Endothelial cell of umbilical vein (primary cell): ENCODE measurements at regions not wholly inside any gene's neighbourhood (a gene's known extent, or its start where the extent isn't known, plus 50 kb on each side); places are given as distances from the start of the nearest gene placed in this dataset.

Experiments used
- BruUV-seq: library from RNA; stranded (reverse); fragments of 400-500 nt; replicated peaks from 2 replicates; lab custom pipeline; 2021; lab: Mats Ljungman, UMichigan
- CTCF ChIA-PET: fragments of 300-600, 350-600 bp; sonication (Branson Sonifier 250); formaldehyde crosslinking; loops from one replicate; lab custom pipeline; 2021; ENCODE audit warnings: antibody characterized with exemption, inconsistent platforms; lab: Charles Lee
- POLR2A ChIA-PET: fragments of 300-600, 350-600 bp; sonication (Branson Sonifier 250); formaldehyde crosslinking; loops from one replicate; lab custom pipeline; 2021; ENCODE audit warnings: antibody characterized with exemption, inconsistent platforms; lab: Charles Lee
- DNase-seq: peaks from one replicate; pipeline ENCODE4 v3.0.0-alpha.2; 2011; ENCODE audit warnings: low read depth, low spot score
- FAIRE-seq: peaks from 2 replicates; lab custom pipeline; 2011; peaks lifted over from hg19 to GRCh38; lab: Jason Lieb, UNC
- H2AFZ ChIP-seq: 2 replicates; pipeline ENCODE4 v1.6.0; 2012; ENCODE audit warnings: low read depth, low read length, control low read depth, inconsistent platforms
- H3K27ac ChIP-seq: 2 replicates; pipeline ENCODE4 v1.5.1; 2011; ENCODE audit warnings: low read depth, mild to moderate bottlenecking, control low read depth, low read length, moderate library complexity; ENCODE audit not compliant: insufficient read depth
- H3K27me3 ChIP-seq, 2 experiments: 2 replicates each; pipeline versions ENCODE4 v1.6.0 to v1.6.1; 2011; ENCODE audit warnings: low read length in 2 of 2, mixed read lengths in 1 of 2; ENCODE audit not compliant: control insufficient read depth in 2 of 2, insufficient read depth in 2 of 2
- H3K36me3 ChIP-seq, 2 experiments: 2 replicates in 1 of 2; 3 replicates in 1 of 2; pipeline ENCODE4 v1.5.1; 2011; ENCODE audit warnings: low read length in 2 of 2, mild to moderate bottlenecking in 1 of 2, moderate library complexity in 1 of 2; ENCODE audit not compliant: control insufficient read depth in 2 of 2, insufficient read depth in 2 of 2; ENCODE audit errors: extremely low read depth in 1 of 2
- H3K4me1 ChIP-seq: 3 replicates; pipeline ENCODE4 v1.5.1; 2011; ENCODE audit warnings: mild to moderate bottlenecking, low read length; ENCODE audit not compliant: control insufficient read depth, insufficient read depth; ENCODE audit errors: extremely low read depth
- H3K4me2 ChIP-seq: 2 replicates; pipeline ENCODE4 v1.6.1; 2011; ENCODE audit warnings: low read length, control low read depth, mixed read lengths; ENCODE audit not compliant: insufficient read depth
- H3K4me3 ChIP-seq, 3 experiments: fragments of 200-600 bp in 1 of 3; sonication (generic), shearing (Covaris generic) in 1 of 3; replicated peaks in 1 of 3; 2 replicates each; pipeline ENCODE4 v1.5.1; 2011 to 2016; ENCODE audit warnings: control low read depth in 3 of 3, low read length in 3 of 3, mild to moderate bottlenecking in 2 of 3, inconsistent platforms in 1 of 3, low read depth in 1 of 3, moderate library complexity in 1 of 3; ENCODE audit not compliant: insufficient read depth in 1 of 3
- H3K79me2 ChIP-seq: 2 replicates; pipeline ENCODE4 v1.6.0; 2012; ENCODE audit warnings: low read length, inconsistent platforms; ENCODE audit not compliant: control insufficient read depth, insufficient read depth
- H3K9ac ChIP-seq: replicated peaks from 2 replicates; pipeline ENCODE3; 2011; ENCODE audit warnings: low read length, control low read depth; ENCODE audit not compliant: insufficient read depth; ENCODE audit errors: extremely low read depth
- H3K9me1 ChIP-seq: replicated peaks from 3 replicates; pipeline ENCODE4 v1.6.0; 2011; ENCODE audit warnings: mild to moderate bottlenecking, low read length; ENCODE audit not compliant: control insufficient read depth, insufficient read depth; ENCODE audit errors: extremely low read depth
- H3K9me3 ChIP-seq: replicated peaks from 2 replicates; pipeline ENCODE4 v1.5.1; 2012; ENCODE audit warnings: low read length, inconsistent platforms; ENCODE audit not compliant: control insufficient read depth, insufficient read depth
- H4K20me1 ChIP-seq: replicated peaks from 2 replicates; pipeline ENCODE3; 2011; ENCODE audit warnings: mild to moderate bottlenecking, low read length; ENCODE audit not compliant: control insufficient read depth, insufficient read depth; ENCODE audit errors: extremely low read depth
- EZH2 ChIP-seq: IDR thresholded peaks from 2 replicates; pipeline ENCODE4 v1.6.1; 2012; ENCODE audit warnings: borderline replicate concordance, low read depth, mild to moderate bottlenecking, moderate library complexity, low read length, inconsistent platforms; ENCODE audit not compliant: severe bottlenecking
- FOS ChIP-seq: IDR thresholded peaks from 2 replicates; pipeline ENCODE4 v1.6.1; 2011; ENCODE audit warnings: mild to moderate bottlenecking, low read length, moderate library complexity, borderline replicate concordance; ENCODE audit not compliant: insufficient read depth
- GATA2 ChIP-seq: IDR thresholded peaks from 2 replicates; pipeline ENCODE4 v1.7.0; 2011; ENCODE audit warnings: low read depth, mild to moderate bottlenecking, moderate library complexity, mixed read lengths, low read length; ENCODE audit not compliant: insufficient read length, insufficient read depth
- JUN ChIP-seq: IDR thresholded peaks from 2 replicates; pipeline ENCODE4 v1.6.1; 2011; ENCODE audit warnings: borderline replicate concordance, low read depth; ENCODE audit not compliant: insufficient read length, insufficient read depth
- MYC ChIP-seq: IDR thresholded peaks from one replicate; pipeline ENCODE4 v1.6.1; 2011; ENCODE audit warnings: mild to moderate bottlenecking, low read depth, low read length
- POLR2A ChIP-seq: IDR thresholded peaks from 2 replicates; pipeline ENCODE4 v1.6.1; 2012; ENCODE audit warnings: low read depth, mild to moderate bottlenecking, control low read depth, low read length
- POLR2AphosphoS5 ChIP-seq: IDR thresholded peaks from 2 replicates; pipeline ENCODE4 v1.6.1; 2012; ENCODE audit warnings: low read depth, mild to moderate bottlenecking, control low read depth, low read length, moderate library complexity; ENCODE audit not compliant: insufficient read depth
- dilution Hi-C: fragments of 300-500 bp; cut with MboI; formaldehyde crosslinking; loops from one replicate; pipeline ENCODE4 v1.15.0; 2019; ENCODE audit warnings: low sequenced_read_pairs; ENCODE audit not compliant: extremely low pct_ligation_motif_present
- intact Hi-C: fragments of 100-400 bp; cut with micrococcal nuclease; formaldehyde crosslinking; loops from one replicate; pipeline ENCODE4 v1.10.0; 2022
- TF ChIP-seq, protein P1 (sequence below): IDR thresholded peaks from 2 replicates; pipeline ENCODE4 v1.6.1; 2011; ENCODE audit not compliant: insufficient read depth, insufficient read length
- TF ChIP-seq, protein P2 (sequence below), 2 donors: IDR thresholded peaks; 1 replicate in 1 of 2; 2 replicates in 1 of 2; pipeline ENCODE4 v1.5.1; 2011; ENCODE audit warnings: low read length in 2 of 2, mild to moderate bottlenecking in 2 of 2, moderate library complexity in 2 of 2, control low read depth in 1 of 2, inconsistent platforms in 1 of 2, low read depth in 1 of 2; ENCODE audit not compliant: insufficient read depth in 1 of 2; ENCODE audit errors: extremely low read depth in 1 of 2

DNA sequence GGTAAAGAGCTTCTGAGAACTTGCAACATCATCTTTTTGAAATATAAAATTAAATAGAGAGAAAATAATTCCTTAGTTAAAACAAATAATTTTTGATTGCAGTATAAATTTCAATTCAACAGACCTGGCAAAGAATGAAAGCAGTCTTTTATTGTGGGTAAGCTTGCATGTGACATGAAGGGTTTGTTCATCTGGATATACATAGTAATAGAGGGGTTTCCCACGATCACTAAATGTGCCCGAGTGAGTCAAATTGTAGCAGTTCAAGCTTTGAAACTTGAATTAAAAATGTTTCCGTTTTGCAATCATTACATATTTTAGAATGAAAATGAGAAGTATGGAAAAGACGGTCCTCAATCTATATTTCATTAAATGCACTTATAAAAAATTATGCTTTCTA lies 658.4 kb upstream of the MBL2 start:
- Histone ChIP-seq H3K79me2 (no peaks in the 10 kb centered on the region), H3K9me3 (no peaks in the 10 kb centered on the region), H2AFZ (no peak overlapping the region), H3K9me1 (no peaks in the 10 kb centered on the region), H3K27ac (no peak overlapping the region), H3K4me3 (no peak overlapping the region), H3K36me3 (no peaks in the 10 kb centered on the region), H3K4me2 (no peak overlapping the region), H3K27me3 (no peaks in the 10 kb centered on the region), H3K9ac (no peak overlapping the region), H4K20me1 (no peaks in the 10 kb centered on the region), H3K4me1 (no peaks in the 10 kb centered on the region)
- DNase-seq (no peak), FAIRE-seq (no peak)
- POLR2A ChIA-PET: no interaction called here
- TF ChIP-seq MYC: no peak
- no peak for TF ChIP-seq GATA2
- TF ChIP-seq, protein P1, sequence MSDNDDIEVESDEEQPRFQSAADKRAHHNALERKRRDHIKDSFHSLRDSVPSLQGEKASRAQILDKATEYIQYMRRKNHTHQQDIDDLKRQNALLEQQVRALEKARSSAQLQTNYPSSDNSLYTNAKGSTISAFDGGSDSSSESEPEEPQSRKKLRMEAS: no peak
- TF ChIP-seq EZH2: no peak
- no peak for TF ChIP-seq POLR2A
- TF ChIP-seq FOS: no peak
- TF ChIP-seq POLR2AphosphoS5: no peak
- TF ChIP-seq, protein P2, sequence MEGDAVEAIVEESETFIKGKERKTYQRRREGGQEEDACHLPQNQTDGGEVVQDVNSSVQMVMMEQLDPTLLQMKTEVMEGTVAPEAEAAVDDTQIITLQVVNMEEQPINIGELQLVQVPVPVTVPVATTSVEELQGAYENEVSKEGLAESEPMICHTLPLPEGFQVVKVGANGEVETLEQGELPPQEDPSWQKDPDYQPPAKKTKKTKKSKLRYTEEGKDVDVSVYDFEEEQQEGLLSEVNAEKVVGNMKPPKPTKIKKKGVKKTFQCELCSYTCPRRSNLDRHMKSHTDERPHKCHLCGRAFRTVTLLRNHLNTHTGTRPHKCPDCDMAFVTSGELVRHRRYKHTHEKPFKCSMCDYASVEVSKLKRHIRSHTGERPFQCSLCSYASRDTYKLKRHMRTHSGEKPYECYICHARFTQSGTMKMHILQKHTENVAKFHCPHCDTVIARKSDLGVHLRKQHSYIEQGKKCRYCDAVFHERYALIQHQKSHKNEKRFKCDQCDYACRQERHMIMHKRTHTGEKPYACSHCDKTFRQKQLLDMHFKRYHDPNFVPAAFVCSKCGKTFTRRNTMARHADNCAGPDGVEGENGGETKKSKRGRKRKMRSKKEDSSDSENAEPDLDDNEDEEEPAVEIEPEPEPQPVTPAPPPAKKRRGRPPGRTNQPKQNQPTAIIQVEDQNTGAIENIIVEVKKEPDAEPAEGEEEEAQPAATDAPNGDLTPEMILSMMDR (IDR thresholded peaks at IDR 0.05; ENCODE audit: extremely low read depth in 1 of 2, insufficient read depth in 1 of 2, low read depth in 1 of 2, low read length in 2 of 2): no peak
- no peak for TF ChIP-seq JUN
- BruUV-seq: no TSS peak
- CTCF ChIA-PET: interaction anchor here (1.8 kb wide), 1 partner anchor 10 kb away, joined by 6 read pairs; no protein-coding TSS in a partner anchor
- dilution Hi-C loops: no loop called here
- intact Hi-C loops: no loop called here
